HG03460 (cell line): ENCODE measurements at regions not wholly inside any gene's neighbourhood (a gene's known extent, or its start where the extent isn't known, plus 50 kb on each side); places are given as distances from the start of the nearest gene placed in this dataset.

Source experiments
- ATAC-seq: cut with Tn5 transposase; IDR thresholded peaks from one replicate; pipeline ENCODE4 v1.9.1; 2021; ENCODE audit not compliant: unreplicated experiment

GRCh38 chr6:140858381-140858971 lies 1274.2 kb upstream of the GJE1 start:
- ATAC-seq: no peak

GRCh38 chr6:140857739-140858380 lies 1274.9 kb upstream of the GJE1 start:
- ATAC-seq: no peak

- ATAC-seq: no peak
Observed at GRCh38 chr6:140855520-140855919, 1277.2 kb upstream of the GJE1 start.

- ATAC-seq: no peak
Observed at GRCh38 chr6:140854318-140854717, 1278.4 kb upstream of the GJE1 start.

- no peak for ATAC-seq
Observed at GRCh38 chr6:140850438-140850837, 1282.3 kb upstream of the GJE1 start.

- ATAC-seq: no peak
Observed at GRCh38 chr6:140849456-140849855, 1283.3 kb upstream of the GJE1 start.

- no peak for ATAC-seq
Observed at GRCh38 chr6:140847262-140847645, 1285.5 kb upstream of the GJE1 start.

- ATAC-seq: no peak
Observed at GRCh38 chr6:140846503-140847261, 1286.0 kb upstream of the GJE1 start.

- no peak for ATAC-seq
Observed at GRCh38 chr6:140845701-140846100, 1287.0 kb upstream of the GJE1 start.

- no peak for ATAC-seq
Observed at GRCh38 chr6:140844167-140844566, 1288.6 kb upstream of the GJE1 start.

GRCh38 chr6:140833408-140833807 lies 1299.3 kb upstream of the GJE1 start:
- ATAC-seq: no peak

GRCh38 chr6:140830666-140831065 lies 1302.1 kb upstream of the GJE1 start:
- no peak for ATAC-seq

- ATAC-seq: no peak
Observed at GRCh38 chr6:140828856-140829255, 1303.9 kb upstream of the GJE1 start.

GRCh38 chr6:140827593-140827992 lies 1305.1 kb upstream of the GJE1 start:
- ATAC-seq: no peak

- ATAC-seq: no peak
Observed at GRCh38 chr6:140825731-140826130, 1307.0 kb upstream of the GJE1 start.

GRCh38 chr6:140824595-140824994 lies 1308.1 kb upstream of the GJE1 start:
- ATAC-seq: no peak

GRCh38 chr6:140821196-140821595 lies 1311.5 kb upstream of the GJE1 start:
- ATAC-seq: no peak

GRCh38 chr6:140817176-140817575 lies 1315.5 kb upstream of the GJE1 start:
- ATAC-seq: no peak

GRCh38 chr6:140816681-140817080 lies 1316.0 kb upstream of the GJE1 start:
- ATAC-seq: no peak

- ATAC-seq: no peak
Observed at GRCh38 chr6:140812636-140813035, 1320.1 kb upstream of the GJE1 start.

- ATAC-seq: no peak
Observed at GRCh38 chr6:140811642-140812041, 1321.1 kb upstream of the GJE1 start.

- ATAC-seq: peak; percentile 53
Observed at GRCh38 chr6:140809694-140810101, 1323.0 kb upstream of the GJE1 start.
